AG04450 (cell line): ENCODE measurements at regions not wholly inside any gene's neighbourhood (a gene's known extent, or its start where the extent isn't known, plus 50 kb on each side); places are given as distances from the start of the nearest gene placed in this dataset.

ENCODE experiments used
- CTCF ChIA-PET: fragments of 300-600, 350-600 bp; formaldehyde crosslinking; extraction: SDS; loops from one replicate; lab custom pipeline; 2022; ENCODE audit warnings: antibody characterized with exemption, inconsistent platforms; lab: Charles Lee
- POLR2A ChIA-PET: fragments of 350-600 bp; formaldehyde crosslinking; extraction: SDS; loops from one replicate; lab custom pipeline; 2021; ENCODE audit warnings: antibody characterized with exemption, inconsistent platforms; lab: Yijun Ruan, JAX
- DNase-seq: peaks from one replicate; pipeline ENCODE4 v3.0.0-alpha.2; 2011; ENCODE audit warnings: low read depth, low spot score
- H3K27ac ChIP-seq: one replicate; pipeline ENCODE4 v1.5.1; 2012; ENCODE audit warnings: low read depth, low read length, control low read depth
- H3K27me3 ChIP-seq: one replicate; pipeline ENCODE4 v1.6.0; 2012; ENCODE audit warnings: low read length; ENCODE audit not compliant: control insufficient read depth, insufficient read depth
- H3K4me3 ChIP-seq: 2 replicates; pipeline ENCODE4 v1.5.1; 2011; ENCODE audit warnings: mild to moderate bottlenecking, low read depth, low read length, control low read depth
- H3K9me3 ChIP-seq: 2 replicates; pipeline ENCODE4 v1.5.1; 2012; ENCODE audit warnings: low read length; ENCODE audit not compliant: control insufficient read depth, insufficient read depth
- TF ChIP-seq, protein P1 (sequence below): IDR thresholded peaks from 2 replicates; pipeline ENCODE4 v1.5.1; 2011; ENCODE audit warnings: low read depth, low read length, control low read depth, inconsistent platforms

DNA sequence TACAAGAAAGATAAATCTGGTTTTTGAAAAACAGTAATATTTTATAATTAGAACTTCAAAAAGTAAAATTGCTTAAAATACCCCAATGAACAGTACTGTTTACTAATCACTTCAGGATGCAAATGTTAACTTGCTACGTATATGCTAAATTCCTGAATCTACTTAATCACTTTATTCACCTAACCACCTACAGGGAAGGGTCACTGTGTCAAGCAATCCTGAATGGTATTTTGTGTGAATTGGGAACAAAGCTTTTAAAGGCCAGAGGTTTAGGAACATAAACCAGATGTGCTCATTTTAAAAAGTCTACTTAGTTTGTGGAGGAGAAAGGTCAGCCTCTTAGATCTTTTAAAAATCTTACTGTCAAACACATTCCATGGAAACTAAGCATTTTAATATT is 1143.0 kb upstream of the ADGRL2 start:
- ChIA-PET CTCF (no interaction called here), POLR2A (no interaction called here)
- H3K27me3 ChIP-seq, result no peaks in the 10 kb centered on the region
- DNase-seq, result no peak
- H3K9me3 ChIP-seq, result peaks cover 3% of the 10 kb centered on the region; the same call in 1 of the 2 replicates
- TF ChIP-seq, protein P1, sequence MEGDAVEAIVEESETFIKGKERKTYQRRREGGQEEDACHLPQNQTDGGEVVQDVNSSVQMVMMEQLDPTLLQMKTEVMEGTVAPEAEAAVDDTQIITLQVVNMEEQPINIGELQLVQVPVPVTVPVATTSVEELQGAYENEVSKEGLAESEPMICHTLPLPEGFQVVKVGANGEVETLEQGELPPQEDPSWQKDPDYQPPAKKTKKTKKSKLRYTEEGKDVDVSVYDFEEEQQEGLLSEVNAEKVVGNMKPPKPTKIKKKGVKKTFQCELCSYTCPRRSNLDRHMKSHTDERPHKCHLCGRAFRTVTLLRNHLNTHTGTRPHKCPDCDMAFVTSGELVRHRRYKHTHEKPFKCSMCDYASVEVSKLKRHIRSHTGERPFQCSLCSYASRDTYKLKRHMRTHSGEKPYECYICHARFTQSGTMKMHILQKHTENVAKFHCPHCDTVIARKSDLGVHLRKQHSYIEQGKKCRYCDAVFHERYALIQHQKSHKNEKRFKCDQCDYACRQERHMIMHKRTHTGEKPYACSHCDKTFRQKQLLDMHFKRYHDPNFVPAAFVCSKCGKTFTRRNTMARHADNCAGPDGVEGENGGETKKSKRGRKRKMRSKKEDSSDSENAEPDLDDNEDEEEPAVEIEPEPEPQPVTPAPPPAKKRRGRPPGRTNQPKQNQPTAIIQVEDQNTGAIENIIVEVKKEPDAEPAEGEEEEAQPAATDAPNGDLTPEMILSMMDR, result no peak
- no peak overlapping the region for H3K4me3 ChIP-seq
- H3K27ac ChIP-seq, result no peak overlapping the region

DNA sequence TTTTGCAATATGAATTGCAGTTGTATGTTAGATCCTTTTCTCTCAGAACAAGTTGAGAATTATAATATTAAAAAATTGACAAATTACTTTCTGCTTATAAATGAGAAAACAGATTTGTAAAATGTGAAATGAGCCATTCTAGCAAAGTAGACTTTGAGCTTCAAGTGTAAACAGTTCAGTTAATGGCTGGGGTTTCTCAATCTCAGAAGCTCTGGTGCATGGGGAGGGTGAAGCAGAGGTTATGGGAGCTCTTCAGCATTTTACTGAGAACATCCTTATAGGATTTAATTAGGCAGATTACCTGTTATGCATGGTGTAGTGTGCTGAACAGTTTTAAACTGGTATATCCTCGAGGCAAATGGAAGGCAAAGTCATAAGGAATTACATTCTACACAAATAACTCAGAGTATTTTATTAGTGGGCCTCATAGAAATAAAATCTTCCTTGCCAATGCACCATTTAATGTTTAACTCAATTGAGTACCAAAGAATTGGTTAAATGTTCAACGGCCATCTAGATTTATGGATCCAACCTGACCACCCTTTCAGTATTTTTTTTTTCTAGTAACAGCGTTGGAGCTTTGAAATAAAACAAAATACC is 1143.6 kb upstream of the ADGRL2 start:
- no peak for DNase-seq
- Histone ChIP-seq H3K27ac (no peak overlapping the region), H3K4me3 (no peak overlapping the region), H3K9me3 (peaks cover 3% of the 10 kb centered on the region; the same call in 1 of the 2 replicates), H3K27me3 (no peaks in the 10 kb centered on the region)
- POLR2A ChIA-PET, result no interaction called here
- TF ChIP-seq, protein P1, result no peak
- CTCF ChIA-PET, result interaction anchor here (1.0 kb wide), 1 partner anchor 11 kb away, joined by 3 read pairs; no protein-coding TSS in a partner anchor

DNA sequence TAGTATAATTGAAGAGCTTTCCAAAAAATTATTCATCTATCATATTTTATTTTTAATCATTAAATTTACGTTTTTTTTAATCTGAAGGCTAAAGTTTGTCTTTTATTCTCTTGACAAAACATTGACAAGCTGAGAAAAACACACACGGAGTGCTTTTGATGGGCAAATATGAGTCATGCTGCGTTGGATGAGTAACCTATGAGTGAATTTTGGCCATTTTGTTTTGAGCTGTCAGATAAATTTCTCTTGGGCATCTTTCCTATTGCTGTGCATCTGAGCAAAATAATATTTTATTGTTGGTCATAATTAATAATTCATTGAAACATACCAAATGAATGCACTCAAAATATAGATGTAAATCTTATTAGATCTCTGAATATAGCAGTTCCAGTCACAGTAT is 1144.1 kb upstream of the ADGRL2 start:
- H3K4me3 ChIP-seq, result no peak overlapping the region
- no peak for DNase-seq
- no peaks in the 10 kb centered on the region for H3K27me3 ChIP-seq
- H3K27ac ChIP-seq, result no peak overlapping the region
- ChIA-PET CTCF (interaction anchor here (1.0 kb wide), 1 partner anchor 10 kb away, joined by 3 read pairs; no protein-coding TSS in a partner anchor), POLR2A (no interaction called here)
- H3K9me3 ChIP-seq, result peaks cover 3% of the 10 kb centered on the region; the same call in 1 of the 2 replicates
- TF ChIP-seq, protein P1, result no peak

DNA sequence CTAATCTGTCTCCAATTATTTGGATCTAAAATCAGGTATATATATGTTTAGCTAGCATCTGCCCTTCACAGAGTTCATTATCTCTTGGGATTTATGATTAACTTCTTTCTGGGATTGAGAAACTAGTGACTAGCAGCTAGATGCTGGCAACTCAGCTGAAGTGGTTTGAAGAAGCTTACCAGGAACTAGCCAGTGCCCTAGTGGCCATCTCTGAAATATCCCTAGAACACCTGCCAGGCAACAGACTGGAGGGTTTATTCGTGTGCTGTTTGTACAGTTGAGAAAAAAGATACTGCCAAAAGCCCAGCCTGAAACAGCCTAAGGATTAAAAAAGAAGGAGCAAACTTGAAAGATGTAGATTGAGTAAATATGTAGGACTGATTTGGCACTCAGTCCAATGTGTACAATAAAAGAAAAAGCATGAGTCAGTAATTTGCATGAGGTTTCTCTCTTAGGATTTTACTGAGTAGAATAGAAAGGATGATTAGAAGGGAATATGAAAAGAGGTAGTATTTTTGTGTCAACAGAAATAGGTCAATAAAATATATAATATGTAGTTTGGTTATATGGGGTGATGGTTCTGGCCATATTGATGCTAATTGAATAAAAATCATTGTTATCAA is 1144.6 kb upstream of the ADGRL2 start:
- ChIA-PET CTCF (interaction anchor here (1.0 kb wide), 1 partner anchor 10 kb away, joined by 3 read pairs; no protein-coding TSS in a partner anchor), POLR2A (no interaction called here)
- no peak for DNase-seq
- TF ChIP-seq, protein P1, result peak; percentile 53
- no peak overlapping the region for H3K4me3 ChIP-seq
- H3K9me3 ChIP-seq, result peaks cover 3% of the 10 kb centered on the region; the same call in 1 of the 2 replicates
- H3K27me3 ChIP-seq, result no peaks in the 10 kb centered on the region
- no peak overlapping the region for H3K27ac ChIP-seq

DNA sequence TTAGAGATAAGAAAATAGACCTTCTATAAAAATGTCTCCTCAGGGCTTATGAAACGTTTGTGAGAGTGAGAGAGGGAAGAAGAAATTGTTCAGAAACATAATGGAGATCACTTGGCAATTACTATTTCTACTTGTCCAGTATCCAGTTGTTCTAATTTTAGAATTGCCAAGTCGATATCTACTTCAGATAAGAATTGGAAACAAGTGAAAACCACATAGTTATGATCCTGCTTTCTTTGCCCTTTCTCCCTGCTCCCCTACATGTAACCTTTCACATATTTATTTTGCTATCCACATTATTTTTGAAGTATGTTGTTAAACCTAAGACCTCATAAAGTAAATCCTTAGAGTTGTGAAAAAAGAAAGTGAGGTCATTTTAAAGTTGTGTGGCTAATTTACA is 1154.7 kb upstream of the ADGRL2 start:
- no peaks in the 10 kb centered on the region for H3K9me3 ChIP-seq
- H3K27me3 ChIP-seq, result no peaks in the 10 kb centered on the region
- DNase-seq, result no peak
- no peak overlapping the region for H3K27ac ChIP-seq
- TF ChIP-seq, protein P1, result no peak
- CTCF ChIA-PET, result interaction anchor here (1.1 kb wide), 1 partner anchor 10 kb away, joined by 3 read pairs; no protein-coding TSS in a partner anchor
- POLR2A ChIA-PET, result no interaction called here
- no peak overlapping the region for H3K4me3 ChIP-seq
